ENCODE measurements at regions not wholly inside any gene's neighbourhood (a gene's known extent, or its start where the extent isn't known, plus 50 kb on each side); places are given as distances from the start of the nearest gene placed in this dataset.

GRCh38 chr5:85646036-85646435 is 971.7 kb upstream of the COX7C start:
- Histone ChIP-seq H3K27me3 (no peaks in the 10 kb centered on the region), H3K9me3 (peaks cover 0 to 3% (median 0%) of the 10 kb centered on the region in 4 donors), H3K4me3 (no peak overlapping the region), H3K36me3 (no peaks in the 10 kb centered on the region), H3K4me1 (no peaks in the 10 kb centered on the region), H3K27ac (no peak overlapping the region)
- TF ChIP-seq EP300 (IDR thresholded peaks at IDR 0.05) (no peak), POLR2A (IDR thresholded peaks at IDR 0.05) (no peak), CTCF (IDR thresholded peaks at IDR 0.05) (no peak), POLR2AphosphoS5 (IDR thresholded peaks at IDR 0.05) (no peak)
- 77 to 91% (median 82%) methylated on average over 7 of the region's 7 CpGs for WGBS, 5 donors
- no peak for DNase-seq
- intact Hi-C loops (cut with DNase I; ENCODE audit: low total_unique reads): no loop called here

- no peak for DNase-seq
- Histone ChIP-seq H3K36me3 (no peaks in the 10 kb centered on the region), H3K4me3 (no peak overlapping the region), H3K27me3 (no peaks in the 10 kb centered on the region), H3K27ac (no peak overlapping the region), H3K9me3 (peaks cover 0 to 3% (median 0%) of the 10 kb centered on the region in 4 donors), H3K4me1 (no peaks in the 10 kb centered on the region)
- intact Hi-C loops (cut with DNase I; ENCODE audit: low total_unique reads): no loop called here
- whole genome bisulfite sequencing, 5 donors: 65 to 84% (median 75%) methylated on average over 2 of the region's 2 CpGs
- TF ChIP-seq POLR2A (IDR thresholded peaks at IDR 0.05) (no peak), EP300 (IDR thresholded peaks at IDR 0.05) (no peak), CTCF (IDR thresholded peaks at IDR 0.05) (no peak), POLR2AphosphoS5 (IDR thresholded peaks at IDR 0.05) (no peak)
Measured at GRCh38 chr5:85646641-85647040, 971.1 kb upstream of the COX7C start.

- Histone ChIP-seq H3K4me1 (no peaks in the 10 kb centered on the region), H3K9me3 (peaks cover 0 to 3% (median 0%) of the 10 kb centered on the region in 4 donors), H3K27me3 (no peaks in the 10 kb centered on the region), H3K27ac (no peak overlapping the region), H3K4me3 (no peak overlapping the region), H3K36me3 (no peaks in the 10 kb centered on the region)
- TF ChIP-seq POLR2A (IDR thresholded peaks at IDR 0.05) (no peak), CTCF (IDR thresholded peaks at IDR 0.05) (no peak), POLR2AphosphoS5 (IDR thresholded peaks at IDR 0.05) (no peak)
- 72 to 83% (median 82%) methylated on average over 25 of the region's 25 CpGs for WGBS, 5 donors
- intact Hi-C loops (cut with DNase I; ENCODE audit: low total_unique reads): no loop called here
- DNase-seq: no peak
Measured at GRCh38 chr5:85647349-85648127, 970.2 kb upstream of the COX7C start.

- DNase-seq: no peak
- WGBS, 5 donors: 50 to 66% (median 62%) methylated on average over 4 of the region's 4 CpGs
- Histone ChIP-seq H3K36me3 (no peaks in the 10 kb centered on the region), H3K27me3 (no peaks in the 10 kb centered on the region), H3K4me1 (no peaks in the 10 kb centered on the region), H3K9me3 (peaks cover 0 to 3% (median 0%) of the 10 kb centered on the region in 4 donors), H3K4me3 (no peak overlapping the region), H3K27ac (no peak overlapping the region)
- TF ChIP-seq CTCF (IDR thresholded peaks at IDR 0.05) (no peak), EP300 (IDR thresholded peaks at IDR 0.05) (no peak), POLR2A (IDR thresholded peaks at IDR 0.05) (no peak), POLR2AphosphoS5 (IDR thresholded peaks at IDR 0.05) (no peak)
- intact Hi-C loops (cut with DNase I; ENCODE audit: low total_unique reads): no loop called here
Measured at GRCh38 chr5:85648495-85648894, 969.2 kb upstream of the COX7C start.

Measured in stomach (tissue), 8 donors.